ENCODE measurements at regions not wholly inside any gene's neighbourhood (a gene's known extent, or its start where the extent isn't known, plus 50 kb on each side); places are given as distances from the start of the nearest gene placed in this dataset.
"Not testable (repeated sequence)": the region's sequence is repeated elsewhere in the genome, so short reads cannot be mapped to it uniquely, and the experiment has no call there.

- TF ChIP-seq, protein P1, sequence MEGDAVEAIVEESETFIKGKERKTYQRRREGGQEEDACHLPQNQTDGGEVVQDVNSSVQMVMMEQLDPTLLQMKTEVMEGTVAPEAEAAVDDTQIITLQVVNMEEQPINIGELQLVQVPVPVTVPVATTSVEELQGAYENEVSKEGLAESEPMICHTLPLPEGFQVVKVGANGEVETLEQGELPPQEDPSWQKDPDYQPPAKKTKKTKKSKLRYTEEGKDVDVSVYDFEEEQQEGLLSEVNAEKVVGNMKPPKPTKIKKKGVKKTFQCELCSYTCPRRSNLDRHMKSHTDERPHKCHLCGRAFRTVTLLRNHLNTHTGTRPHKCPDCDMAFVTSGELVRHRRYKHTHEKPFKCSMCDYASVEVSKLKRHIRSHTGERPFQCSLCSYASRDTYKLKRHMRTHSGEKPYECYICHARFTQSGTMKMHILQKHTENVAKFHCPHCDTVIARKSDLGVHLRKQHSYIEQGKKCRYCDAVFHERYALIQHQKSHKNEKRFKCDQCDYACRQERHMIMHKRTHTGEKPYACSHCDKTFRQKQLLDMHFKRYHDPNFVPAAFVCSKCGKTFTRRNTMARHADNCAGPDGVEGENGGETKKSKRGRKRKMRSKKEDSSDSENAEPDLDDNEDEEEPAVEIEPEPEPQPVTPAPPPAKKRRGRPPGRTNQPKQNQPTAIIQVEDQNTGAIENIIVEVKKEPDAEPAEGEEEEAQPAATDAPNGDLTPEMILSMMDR (IDR thresholded peaks at IDR 0.05; ENCODE audit: borderline replicate concordance, extremely low read depth, low read length, poor library complexity, severe bottlenecking): not testable (repeated sequence)
- TF ChIP-seq EZH2 (IDR thresholded peaks at IDR 0.05; ENCODE audit: borderline replicate concordance, low read depth, low read length, severe bottlenecking): not testable (repeated sequence)
These were observed 72.8 kb downstream of the CLEC18A start for GRCh38 chr16:70023956-70024355.

All from DND-41 (cell line).